AG09319 (cell line): ENCODE measurements at regions not wholly inside any gene's neighbourhood (a gene's known extent, or its start where the extent isn't known, plus 50 kb on each side); places are given as distances from the start of the nearest gene placed in this dataset.

Source experiments
- DNase-seq: peaks from one replicate; pipeline ENCODE4 v3.0.0-alpha.2; 2010; ENCODE audit warnings: low read depth; ENCODE audit errors: extremely low read depth
- CTCF ChIP-seq: IDR thresholded peaks from 2 replicates; pipeline ENCODE4 v1.5.1; 2011; ENCODE audit warnings: low read depth, mild to moderate bottlenecking, inconsistent platforms, low read length, moderate library complexity

- DNase-seq = no peak
- TF ChIP-seq CTCF = no peak
Observed at GRCh38 chr11:70566768-70567530, 168.6 kb downstream of the CTTN start.

GRCh38 chr11:70567680-70568034, 169.3 kb downstream of the CTTN start:
- DNase-seq = no peak
- TF ChIP-seq CTCF = no peak

GRCh38 chr11:70568035-70568813, 169.9 kb downstream of the CTTN start:
- TF ChIP-seq CTCF = peak; percentile 27
- no peak for DNase-seq

GRCh38 chr11:70568814-70569617, 170.7 kb downstream of the CTTN start:
- no peak for DNase-seq
- TF ChIP-seq CTCF = no peak

GRCh38 chr11:70569618-70569890, 171.2 kb downstream of the CTTN start:
- no peak for DNase-seq
- TF ChIP-seq CTCF = no peak

GRCh38 chr11:70569996-70570692, 171.8 kb downstream of the CTTN start:
- no peak for TF ChIP-seq CTCF
- no peak for DNase-seq
